NCI-H748 (cell line): ENCODE measurements at regions not wholly inside any gene's neighbourhood (a gene's known extent, or its start where the extent isn't known, plus 50 kb on each side); places are given as distances from the start of the nearest gene placed in this dataset.

Experiments
- DNase-seq: peaks from one replicate; lab custom pipeline; 2025; ENCODE audit not compliant: unreplicated experiment; lab: John Stamatoyannopoulos, UW

GRCh38 chr2:136377423-136378382 lies 259.8 kb upstream of the CXCR4 start:
- no peak for DNase-seq

- DNase-seq = no peak
Observed at GRCh38 chr2:136376798-136377211, 258.9 kb upstream of the CXCR4 start.

- no peak for DNase-seq
Observed at GRCh38 chr2:136376211-136376610, 258.3 kb upstream of the CXCR4 start.

GRCh38 chr2:136375017-136375901 lies 257.3 kb upstream of the CXCR4 start:
- peak; percentile 20 for DNase-seq

- DNase-seq = no peak
Observed at GRCh38 chr2:136373841-136374240, 255.9 kb upstream of the CXCR4 start.

- DNase-seq = no peak
Observed at GRCh38 chr2:136373029-136373428, 255.1 kb upstream of the CXCR4 start.

GRCh38 chr2:136363900-136364299 lies 246.0 kb upstream of the CXCR4 start:
- DNase-seq = no peak

- no peak for DNase-seq
Observed at GRCh38 chr2:136363470-136363869, 245.5 kb upstream of the CXCR4 start.

- DNase-seq = no peak
Observed at GRCh38 chr2:136362676-136363390, 244.9 kb upstream of the CXCR4 start.

GRCh38 chr2:136361521-136361920 lies 243.6 kb upstream of the CXCR4 start:
- no peak for DNase-seq

- no peak for DNase-seq
Observed at GRCh38 chr2:136360790-136361189, 242.8 kb upstream of the CXCR4 start.

- no peak for DNase-seq
Observed at GRCh38 chr2:136359121-136359965, 241.4 kb upstream of the CXCR4 start.

GRCh38 chr2:136358576-136358975 lies 240.6 kb upstream of the CXCR4 start:
- no peak for DNase-seq

GRCh38 chr2:136357007-136357380 lies 239.0 kb upstream of the CXCR4 start:
- DNase-seq = no peak

- DNase-seq = no peak
Observed at GRCh38 chr2:136356125-136357006, 238.4 kb upstream of the CXCR4 start.

- DNase-seq = no peak
Observed at GRCh38 chr2:136351684-136352083, 233.7 kb upstream of the CXCR4 start.

GRCh38 chr2:136347981-136348380 lies 230.0 kb upstream of the CXCR4 start:
- no peak for DNase-seq

GRCh38 chr2:136344339-136344738 lies 226.4 kb upstream of the CXCR4 start:
- DNase-seq = no peak

GRCh38 chr2:136342138-136342537 lies 224.2 kb upstream of the CXCR4 start:
- no peak for DNase-seq
